ENCODE measurements at regions not wholly inside any gene's neighbourhood (a gene's known extent, or its start where the extent isn't known, plus 50 kb on each side); places are given as distances from the start of the nearest gene placed in this dataset.

GRCh38 chr3:110227991-110228390, 843.6 kb upstream of the NECTIN3 start:
- no peak for TF ChIP-seq CTCF (IDR thresholded peaks at IDR 0.05; ENCODE audit: low read depth, low read length, missing input control)
- TF ChIP-seq ATF3 (IDR thresholded peaks at IDR 0.05): no peak
- TF ChIP-seq JUND (IDR thresholded peaks at IDR 0.05): no peak
- TF ChIP-seq TAF1 (conservative IDR thresholded peaks at IDR 0.05): no peak
- no peak for TF ChIP-seq REST (IDR thresholded peaks at IDR 0.05)
- no peak for TF ChIP-seq YY1 (IDR thresholded peaks at IDR 0.05)
- TF ChIP-seq GABPA (IDR thresholded peaks at IDR 0.05 in 1 of 2, conservative IDR thresholded peaks at IDR 0.05 in 1 of 2): no peak
- no peak for TF ChIP-seq MAX (IDR thresholded peaks at IDR 0.05)
